ENCODE measurements at regions not wholly inside any gene's neighbourhood (a gene's known extent, or its start where the extent isn't known, plus 50 kb on each side); places are given as distances from the start of the nearest gene placed in this dataset.

DNA sequence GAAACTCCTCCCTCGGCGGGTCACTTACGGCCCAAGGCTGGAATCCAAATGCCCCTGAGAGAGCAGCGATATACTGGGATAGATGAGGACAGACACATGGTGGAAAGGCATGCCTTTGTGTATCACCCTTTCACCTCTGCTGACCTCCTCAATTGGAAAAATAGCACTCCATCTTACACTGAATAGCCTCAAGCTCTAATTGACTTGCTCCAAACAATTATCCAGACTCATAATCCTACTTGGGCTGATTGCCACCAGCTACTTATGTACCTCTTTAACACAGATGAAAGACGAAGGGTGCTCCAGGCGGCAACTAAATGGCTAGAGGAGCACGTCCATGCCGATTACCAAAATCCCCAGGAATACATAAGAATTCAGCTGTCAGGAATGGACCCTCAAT, 1142.2 kb downstream of the ARAP2 start:
- H3K9me3 ChIP-seq: no peaks in the 10 kb centered on the region
- ChIA-PET CTCF (no interaction called here), POLR2A (no interaction called here)
- H3K27ac ChIP-seq: no peak overlapping the region
- ATAC-seq (no peak), FAIRE-seq (no peak), DNase-seq (ENCODE audit: low read depth in 1 of 2, low spot score in 1 of 2) (no peak)
- WGBS (ENCODE audit: missing lambda C conversion rate): 71% methylated on average over 8 of the region's 8 CpGs
- no peaks in the 10 kb centered on the region for H3K4me1 ChIP-seq
- TF ChIP-seq HOXB13 (CRISPR knock-in tag; IDR thresholded peaks at IDR 0.05; ENCODE audit: low read depth) (no peak), BCL3 (IDR thresholded peaks at IDR 0.05) (no peak), HOXB5 (CRISPR knock-in tag; IDR thresholded peaks at IDR 0.05) (no peak), HMGXB4 (CRISPR knock-in tag; IDR thresholded peaks at IDR 0.05; ENCODE audit: borderline replicate concordance) (no peak), USF2 (IDR thresholded peaks at IDR 0.05) (no peak), TFCP2L1 (CRISPR knock-in tag; IDR thresholded peaks at IDR 0.05) (no peak), HEYL (CRISPR knock-in tag; IDR thresholded peaks at IDR 0.05) (no peak), SREBF2 (IDR thresholded peaks at IDR 0.05) (no peak), JUN (IDR thresholded peaks at IDR 0.05) (no peak), FOSL2 (IDR thresholded peaks at IDR 0.05) (no peak), FOSL2 (CRISPR knock-in tag; IDR thresholded peaks at IDR 0.05) (no peak), HOXA7 (CRISPR knock-in tag; IDR thresholded peaks at IDR 0.05) (no peak), HDAC2 (IDR thresholded peaks at IDR 0.05) (no peak)
- TF ChIP-seq, protein P1, sequence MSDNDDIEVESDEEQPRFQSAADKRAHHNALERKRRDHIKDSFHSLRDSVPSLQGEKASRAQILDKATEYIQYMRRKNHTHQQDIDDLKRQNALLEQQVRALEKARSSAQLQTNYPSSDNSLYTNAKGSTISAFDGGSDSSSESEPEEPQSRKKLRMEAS (IDR thresholded peaks at IDR 0.05): no peak
- H3K4me3 ChIP-seq: no peak overlapping the region
- H3K4me2 ChIP-seq: no peak overlapping the region

DNA sequence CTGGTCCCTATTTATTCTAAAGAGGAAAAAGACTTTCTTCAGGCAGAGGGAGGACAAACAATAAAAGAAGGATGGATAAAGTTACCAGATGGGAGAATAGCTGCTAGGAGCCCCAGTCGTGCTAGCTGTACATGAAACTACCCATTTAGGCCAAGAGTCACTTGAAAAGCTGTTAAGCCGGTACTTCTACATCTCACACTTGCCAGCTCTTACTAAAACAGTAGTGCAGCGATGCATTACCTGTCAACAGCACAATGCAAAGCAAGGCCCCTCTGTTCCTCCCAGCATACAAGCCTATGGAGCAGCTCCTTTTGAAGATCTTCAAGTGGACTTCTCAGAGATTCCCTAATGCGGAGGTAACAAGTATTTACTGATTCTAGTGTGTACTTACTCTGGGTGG, 1138.8 kb downstream of the ARAP2 start:
- ATAC-seq: no peak
- no peaks in the 10 kb centered on the region for H3K9me3 ChIP-seq
- POLR2A ChIA-PET: no interaction called here
- TF ChIP-seq TP53 (CRISPR knock-in tag; IDR thresholded peaks at IDR 0.05) (no peak), GATA3 (IDR thresholded peaks at IDR 0.05; ENCODE audit: borderline replicate concordance) (no peak), PBX3 (IDR thresholded peaks at IDR 0.05) (no peak), CHD2 (IDR thresholded peaks at IDR 0.05; ENCODE audit: low read length, partially characterized antibody) (no peak), SREBF2 (IDR thresholded peaks at IDR 0.05) (no peak), RAD21 (conservative IDR thresholded peaks at IDR 0.05 in 1 of 2, IDR thresholded peaks at IDR 0.05 in 1 of 2) (no peak)
- 55% methylated on average over 4 of the region's 4 CpGs for WGBS (ENCODE audit: missing lambda C conversion rate)
- FAIRE-seq: no peak
- H3K4me2 ChIP-seq: no peak overlapping the region
- no peak overlapping the region for H3K27ac ChIP-seq
- CTCF ChIA-PET: no interaction called here
- no peaks in the 10 kb centered on the region for H3K4me1 ChIP-seq
- H3K4me3 ChIP-seq: no peak overlapping the region
- DNase-seq (ENCODE audit: low read depth in 1 of 2, low spot score in 1 of 2): no peak

- POLR2A ChIA-PET: no interaction called here
- FAIRE-seq (no peak), DNase-seq (ENCODE audit: low read depth in 1 of 2, low spot score in 1 of 2) (peak in 1 of 2 experiments; percentile 35), ATAC-seq (peak; percentile 64 to 80; a peak in 4 of 6 replicates)
- no peaks in the 10 kb centered on the region for H3K9me3 ChIP-seq
- whole genome bisulfite sequencing (ENCODE audit: missing lambda C conversion rate): 49% methylated on average over 11 of the region's 13 CpGs
- no peak overlapping the region for H3K27ac ChIP-seq
- H3K4me3 ChIP-seq: no peak overlapping the region
- no peak overlapping the region for H3K4me2 ChIP-seq
- TF ChIP-seq CTCF (IDR thresholded peaks at IDR 0.05): no peak
- no peak for TF ChIP-seq HOXB13 (CRISPR knock-in tag; IDR thresholded peaks at IDR 0.05; ENCODE audit: low read depth)
- TF ChIP-seq, protein P2, sequence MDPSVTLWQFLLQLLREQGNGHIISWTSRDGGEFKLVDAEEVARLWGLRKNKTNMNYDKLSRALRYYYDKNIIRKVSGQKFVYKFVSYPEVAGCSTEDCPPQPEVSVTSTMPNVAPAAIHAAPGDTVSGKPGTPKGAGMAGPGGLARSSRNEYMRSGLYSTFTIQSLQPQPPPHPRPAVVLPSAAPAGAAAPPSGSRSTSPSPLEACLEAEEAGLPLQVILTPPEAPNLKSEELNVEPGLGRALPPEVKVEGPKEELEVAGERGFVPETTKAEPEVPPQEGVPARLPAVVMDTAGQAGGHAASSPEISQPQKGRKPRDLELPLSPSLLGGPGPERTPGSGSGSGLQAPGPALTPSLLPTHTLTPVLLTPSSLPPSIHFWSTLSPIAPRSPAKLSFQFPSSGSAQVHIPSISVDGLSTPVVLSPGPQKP (IDR thresholded peaks at IDR 0.05; ENCODE audit: low read depth, low read length): no peak
- no peak for TF ChIP-seq ZSCAN20 (CRISPR knock-in tag; IDR thresholded peaks at IDR 0.05)
- CTCF ChIA-PET: no interaction called here
- no peaks in the 10 kb centered on the region for H3K4me1 ChIP-seq
Observed at GRCh38 chr4:35106091-35106734, 1138.1 kb downstream of the ARAP2 start.
